ENCODE measurements at regions not wholly inside any gene's neighbourhood (a gene's known extent, or its start where the extent isn't known, plus 50 kb on each side); places are given as distances from the start of the nearest gene placed in this dataset.

- TF ChIP-seq CTCF (IDR thresholded peaks at IDR 0.05) (no peak), REST (IDR thresholded peaks at IDR 0.05; ENCODE audit: insufficient read depth in 1 of 2, low read depth in 2 of 2, low read length in 1 of 2) (no peak), SIN3A (IDR thresholded peaks at IDR 0.05; ENCODE audit: borderline replicate concordance, insufficient read depth, low read depth, low read length) (no peak)
Measured at GRCh38 chr2:57402096-57402495, 644.5 kb upstream of the VRK2 start.

Measured in Panc1 (cell line).